H1 (cell line): ENCODE measurements at regions not wholly inside any gene's neighbourhood (a gene's known extent, or its start where the extent isn't known, plus 50 kb on each side); places are given as distances from the start of the nearest gene placed in this dataset.

ENCODE experiments used
- CTCF ChIA-PET: fragments of 300-600 bp; sonication (Branson Sonifier 250); formaldehyde crosslinking; loops from one replicate; lab custom pipeline; 2021; ENCODE audit not compliant: partially characterized antibody; lab: Charles Lee
- POLR2A ChIA-PET: fragments of 300-600 bp; sonication (Branson Sonifier 250); formaldehyde crosslinking; loops from one replicate; lab custom pipeline; 2021; ENCODE audit warnings: inconsistent platforms; ENCODE audit not compliant: partially characterized antibody; lab: Charles Lee
- DNase-seq, 2 experiments: peaks; one replicate each; pipeline versions ENCODE4 v3.0.0 to v3.0.0-alpha.2; 2010 to 2022; ENCODE audit warnings: low spot score in 2 of 2, low read depth in 1 of 2, mixed read lengths in 1 of 2
- FAIRE-seq: peaks from 2 replicates; lab custom pipeline; 2011; peaks lifted over from hg19 to GRCh38; lab: Jason Lieb, UNC
- H2AFZ ChIP-seq: 2 replicates; pipeline ENCODE4 v1.8.1; 2012; ENCODE audit warnings: low read length, inconsistent platforms
- H2AK5ac ChIP-seq: 2 replicates; pipeline ENCODE4 v1.6.1; 2013; ENCODE audit warnings: low read depth, low read length
- H2BK120ac ChIP-seq: replicated peaks from 2 replicates; pipeline ENCODE3; 2013; ENCODE audit warnings: low read depth, low read length, inconsistent platforms
- H2BK12ac ChIP-seq: 2 replicates; pipeline ENCODE4 v1.6.1; 2013; ENCODE audit warnings: low read depth, low read length
- H2BK15ac ChIP-seq: 2 replicates; pipeline ENCODE4 v1.6.1; 2013; ENCODE audit warnings: low read length
- H2BK20ac ChIP-seq: 2 replicates; pipeline ENCODE4 v1.6.1; 2013; ENCODE audit warnings: low read length
- H2BK5ac ChIP-seq: 2 replicates; pipeline ENCODE4 v1.6.1; 2013; ENCODE audit warnings: low read depth, low read length
- H3K14ac ChIP-seq: 2 replicates; pipeline ENCODE4 v1.6.1; 2013; ENCODE audit warnings: inconsistent platforms; ENCODE audit not compliant: insufficient read length
- H3K18ac ChIP-seq: 2 replicates; pipeline ENCODE4 v1.6.1; 2013; ENCODE audit warnings: low read length; ENCODE audit errors: extremely low read depth
- H3K23ac ChIP-seq: 2 replicates; pipeline ENCODE4 v1.6.1; 2013; ENCODE audit warnings: inconsistent platforms; ENCODE audit not compliant: insufficient read length
- H3K23me2 ChIP-seq: 2 replicates; pipeline ENCODE4 v1.6.1; 2013; ENCODE audit warnings: low read depth, low read length
- H3K27ac ChIP-seq: 2 replicates; pipeline ENCODE4 v1.6.1; 2011; ENCODE audit warnings: low read depth, low read length, inconsistent platforms
- H3K27me3 ChIP-seq, 4 experiments: replicated peaks in 1 of 4; 1 replicate in 1 of 4; 2 replicates in 3 of 4; pipeline versions ENCODE4 v1.6.1 to v1.8.1; 2011 to 2013; ENCODE audit warnings: low read length in 3 of 4, mild to moderate bottlenecking in 3 of 4, inconsistent platforms in 2 of 4, mixed read lengths in 2 of 4, moderate library complexity in 1 of 4; ENCODE audit not compliant: control insufficient read depth in 3 of 4, insufficient read depth in 3 of 4; ENCODE audit errors: extremely low read depth in 1 of 4
- H3K36me3 ChIP-seq, 4 experiments: 2 replicates each; pipeline versions ENCODE4 v1.6.1 to v1.8.1; 2011 to 2013; ENCODE audit warnings: mild to moderate bottlenecking in 4 of 4, low read length in 3 of 4, moderate library complexity in 2 of 4, control low read depth in 1 of 4, inconsistent platforms in 1 of 4; ENCODE audit not compliant: insufficient read depth in 4 of 4, control insufficient read depth in 2 of 4
- H3K4ac ChIP-seq: replicated peaks from 2 replicates; pipeline ENCODE3; 2013; ENCODE audit warnings: low read length, low read depth, mixed read lengths, inconsistent platforms; ENCODE audit not compliant: insufficient read length
- H3K4me1 ChIP-seq, 4 experiments: replicated peaks in 1 of 4; 1 replicate in 1 of 4; 2 replicates in 3 of 4; pipeline versions ENCODE4 v1.6.1 to v1.8.1; 2011 to 2013; ENCODE audit warnings: low read length in 3 of 4, inconsistent platforms in 2 of 4, mixed read lengths in 1 of 4; ENCODE audit not compliant: insufficient read depth in 4 of 4, control insufficient read depth in 3 of 4
- H3K4me2 ChIP-seq, 2 experiments: 2 replicates each; pipeline versions ENCODE4 v1.6.1 to v1.8.1; 2011 to 2013; ENCODE audit warnings: low read depth in 2 of 2, low read length in 2 of 2, control low read depth in 1 of 2, inconsistent platforms in 1 of 2, mild to moderate bottlenecking in 1 of 2; ENCODE audit not compliant: insufficient read depth in 1 of 2
- H3K4me3 ChIP-seq, 4 experiments: fragments of 200-600, 300-600 bp in 1 of 4; sonication (generic), shearing (Covaris generic), sonication (Bioruptor Twin) in 1 of 4; 2 replicates each; pipeline versions ENCODE4 v1.5.1 to v1.8.1; 2011 to 2016; ENCODE audit warnings: low read length in 4 of 4, low read depth in 3 of 4, control low read depth in 2 of 4, inconsistent platforms in 2 of 4, mild to moderate bottlenecking in 2 of 4, mixed read lengths in 1 of 4, moderate library complexity in 1 of 4; ENCODE audit not compliant: insufficient read depth in 2 of 4; ENCODE audit errors: extremely low read depth in 1 of 4
- H3K56ac ChIP-seq: replicated peaks from 2 replicates; pipeline ENCODE3; 2013; ENCODE audit warnings: low read depth, mild to moderate bottlenecking, mixed read lengths, low read length, inconsistent platforms; ENCODE audit not compliant: insufficient read length
- H3K79me1 ChIP-seq: 2 replicates; pipeline ENCODE4 v1.6.1; 2013; ENCODE audit warnings: low read depth, low read length, control low read depth
- H3K79me2 ChIP-seq, 2 experiments: 2 replicates each; pipeline versions ENCODE4 v1.6.1 to v1.8.1; 2012 to 2013; ENCODE audit warnings: low read length in 2 of 2, mild to moderate bottlenecking in 2 of 2, inconsistent platforms in 1 of 2; ENCODE audit not compliant: insufficient read depth in 2 of 2, control insufficient read depth in 1 of 2
- H3K9ac ChIP-seq, 4 experiments: replicated peaks in 1 of 4; 1 replicate in 1 of 4; 2 replicates in 3 of 4; pipeline versions ENCODE4 v1.6.1 to v1.8.1; 2011 to 2013; ENCODE audit warnings: low read depth in 3 of 4, low read length in 3 of 4, control low read depth in 2 of 4, mild to moderate bottlenecking in 2 of 4, moderate library complexity in 2 of 4, inconsistent platforms in 1 of 4; ENCODE audit errors: extremely low read depth in 1 of 4
- H3K9me3 ChIP-seq, 2 experiments: 2 replicates each; pipeline versions ENCODE4 v1.6.1 to v1.8.1; 2012 to 2013; ENCODE audit warnings: mild to moderate bottlenecking in 2 of 2, moderate library complexity in 2 of 2, control low read depth in 1 of 2, inconsistent platforms in 1 of 2, low read depth in 1 of 2, low read length in 1 of 2, mixed read lengths in 1 of 2; ENCODE audit not compliant: insufficient read depth in 2 of 2
- H4K20me1 ChIP-seq, 2 experiments: replicated peaks in 1 of 2; 2 replicates each; pipeline versions ENCODE3 to v1.8.1; 2011 to 2013; ENCODE audit warnings: inconsistent platforms in 2 of 2, low read length in 2 of 2, mild to moderate bottlenecking in 1 of 2; ENCODE audit not compliant: insufficient read depth in 2 of 2, control insufficient read depth in 1 of 2
- H4K5ac ChIP-seq: 2 replicates; pipeline ENCODE4 v1.6.1; 2013; ENCODE audit warnings: low read length, low read depth, mixed read lengths, inconsistent platforms; ENCODE audit not compliant: insufficient read length
- H4K8ac ChIP-seq: 2 replicates; pipeline ENCODE4 v1.8.0; 2013; ENCODE audit warnings: mild to moderate bottlenecking, moderate library complexity, low read length, inconsistent platforms; ENCODE audit not compliant: insufficient read depth; ENCODE audit errors: extremely low read depth
- H4K91ac ChIP-seq: replicated peaks from 2 replicates; pipeline ENCODE3; 2013; ENCODE audit warnings: low read length, mixed read lengths, inconsistent platforms; ENCODE audit not compliant: insufficient read length
- ATF3 ChIP-seq: IDR thresholded peaks from 2 replicates; pipeline ENCODE4 v1.6.1; 2011; ENCODE audit warnings: low read depth, mild to moderate bottlenecking, low read length; ENCODE audit not compliant: insufficient read depth
- BCL11A ChIP-seq, 2 experiments: IDR thresholded peaks; one replicate each; pipeline ENCODE4 v1.6.1; 2011; ENCODE audit warnings: low read depth in 2 of 2, low read length in 2 of 2, mild to moderate bottlenecking in 2 of 2
- CBX5 ChIP-seq: fragments of 300-800, 300-1000 bp; sonication (generic); IDR thresholded peaks from 2 replicates; pipeline ENCODE4 v1.7.1; 2016; ENCODE audit warnings: antibody characterized with exemption, low read length, low read depth
- EZH2 ChIP-seq: fragments of 200-600 bp; sonication (generic); IDR thresholded peaks from 2 replicates; pipeline ENCODE4 v1.7.1; 2012; ENCODE audit warnings: low read depth, mild to moderate bottlenecking, moderate library complexity, low read length, inconsistent platforms; ENCODE audit not compliant: severe bottlenecking
- JUN ChIP-seq: IDR thresholded peaks from 2 replicates; pipeline ENCODE4 v1.6.1; 2011; ENCODE audit warnings: low read depth, mild to moderate bottlenecking, improper control_type of control experiment, low read length
- NRF1 ChIP-seq: IDR thresholded peaks from 2 replicates; pipeline ENCODE4 v1.6.1; 2011; ENCODE audit warnings: mild to moderate bottlenecking, low read depth, low read length, improper control_type of control experiment
- POLR2AphosphoS5 ChIP-seq: IDR thresholded peaks from 2 replicates; pipeline ENCODE4 v1.6.1; 2011; ENCODE audit warnings: low read depth, low read length
- RBBP5 ChIP-seq: IDR thresholded peaks from 2 replicates; pipeline ENCODE4 v1.7.1; 2012; ENCODE audit warnings: low read depth, mild to moderate bottlenecking, inconsistent platforms, low read length, moderate library complexity, borderline replicate concordance
- SAP30 ChIP-seq: fragments of 300-600 bp; sonication (generic); IDR thresholded peaks from 2 replicates; pipeline ENCODE4 v1.7.1; 2012; ENCODE audit warnings: low read length, moderate library complexity, mild to moderate bottlenecking, inconsistent platforms; ENCODE audit not compliant: insufficient read depth, insufficient replicate concordance
- SUZ12 ChIP-seq: fragments of 200-600 bp; sonication (generic); IDR thresholded peaks from 2 replicates; pipeline ENCODE4 v1.6.1; 2012; ENCODE audit warnings: mild to moderate bottlenecking, inconsistent platforms, low read length, moderate library complexity, mixed read lengths
- TAF7 ChIP-seq: optimal IDR thresholded peaks from 2 replicates; pipeline ENCODE3; 2011; ENCODE audit warnings: low read depth, mild to moderate bottlenecking, inconsistent platforms, low read length, moderate library complexity, borderline replicate concordance
- TBP ChIP-seq: IDR thresholded peaks from 2 replicates; pipeline ENCODE4 v1.6.1; 2011; ENCODE audit warnings: low read depth, low read length, improper control_type of control experiment
- whole genome bisulfite sequencing, 2 experiments: shearing (Covaris generic) in 1 of 2; methylation state at CpG; one replicate each; pipeline versions ENCODE4 v1.1.6 to v1.1.7; 2013 to 2015; ENCODE audit warnings: low lambda C conversion rate in 2 of 2, mixed read lengths in 2 of 2, inconsistent platforms in 1 of 2, low coverage in 1 of 2, missing lambda C conversion rate in 1 of 2; ENCODE audit not compliant: insufficient replicate concordance in 2 of 2, insufficient coverage in 1 of 2, insufficient read length in 1 of 2; ENCODE audit errors: extremely low coverage in 1 of 2, missing lambda C conversion rate in 1 of 2; 5-methylcytosine and 5-hydroxymethylcytosine counted together

- CTCF ChIA-PET, result no interaction called here
- H3K79me2 ChIP-seq, result no peaks in the 10 kb centered on the region
- H3K27me3 ChIP-seq, result no peaks in the 10 kb centered on the region
- TF ChIP-seq CBX5, result no peak
- TF ChIP-seq SUZ12, result no peak
- TF ChIP-seq JUN, result no peak
- no peak for TF ChIP-seq BCL11A (IDR thresholded peaks at IDR 0.05; ENCODE audit: low read depth in 2 of 2, low read length in 2 of 2)
- TF ChIP-seq TBP, result no peak
- TF ChIP-seq RBBP5, result no peak
- no peak for TF ChIP-seq POLR2AphosphoS5
- no peak for TF ChIP-seq SAP30
- no peak for TF ChIP-seq NRF1
- TF ChIP-seq EZH2, result no peak
- TF ChIP-seq TAF7, result no peak
- no peak for TF ChIP-seq ATF3
Observed at GRCh38 chrX:149255860-149256259, 249.2 kb downstream of the IDS start.

More at GRCh38 chrX:149255860-149256259, 249.2 kb downstream of the IDS start:
- H4K20me1 ChIP-seq, result no peaks in the 10 kb centered on the region
- H3K4ac ChIP-seq, result no peak overlapping the region
- H3K4me3 ChIP-seq, result no peak overlapping the region
- H3K23ac ChIP-seq, result no peak overlapping the region
- no peak overlapping the region for H2BK120ac ChIP-seq
- H3K9ac ChIP-seq, result no peak overlapping the region
- no peaks in the 10 kb centered on the region for H3K36me3 ChIP-seq
- H2BK20ac ChIP-seq, result no peak overlapping the region
- no peak overlapping the region for H4K8ac ChIP-seq
- H3K79me1 ChIP-seq, result no peaks in the 10 kb centered on the region
- no peaks in the 10 kb centered on the region for H3K23me2 ChIP-seq
- H2BK12ac ChIP-seq, result no peak overlapping the region
- no peak overlapping the region for H3K27ac ChIP-seq
- H2BK5ac ChIP-seq, result no peak overlapping the region
- DNase-seq (no peak), FAIRE-seq (no peak)
- no peak overlapping the region for H2AK5ac ChIP-seq
- no peak overlapping the region for H2BK15ac ChIP-seq
- H3K9me3 ChIP-seq, result no peaks in the 10 kb centered on the region
- no peak overlapping the region for H3K56ac ChIP-seq
- 100% methylated on average over 1 of the region's 1 CpG; no CpG with 5 or more reads in 1 of the 2 experiments for WGBS, 2 experiments
- no peak overlapping the region for H2AFZ ChIP-seq
- POLR2A ChIA-PET, result no interaction called here
- H4K91ac ChIP-seq, result no peak overlapping the region
- no peak overlapping the region for H3K18ac ChIP-seq
- H4K5ac ChIP-seq, result no peak overlapping the region
- no peaks in the 10 kb centered on the region for H3K4me1 ChIP-seq
- no peak overlapping the region for H3K4me2 ChIP-seq
- no peak overlapping the region for H3K14ac ChIP-seq
